Thoracic aorta (tissue), 2 donors: ENCODE measurements at regions not wholly inside any gene's neighbourhood (a gene's known extent, or its start where the extent isn't known, plus 50 kb on each side); places are given as distances from the start of the nearest gene placed in this dataset.
"Not testable (repeated sequence)": the region's sequence is repeated elsewhere in the genome, so short reads cannot be mapped to it uniquely, and the experiment has no call there.

Experiments used
- ATAC-seq: fragments of 150-250 bp; one replicate; pipeline ENCODE4 v1.8.0; 2017; ENCODE audit warnings: low read depth; ENCODE audit not compliant: insufficient number of reproducible peaks, low FRiP score
- DNase-seq: peaks from one replicate; pipeline ENCODE4 v3.0.0-alpha.2; 2020; ENCODE audit warnings: low spot score
- H3K27ac ChIP-seq, 2 donors: fragments of 200-600 bp; sonication (generic); 1 replicate in 1 of 2; 2 replicates in 1 of 2; pipeline ENCODE4 v1.5.1; 2016; ENCODE audit warnings: mild to moderate bottlenecking in 2 of 2, moderate library complexity in 2 of 2
- H3K27me3 ChIP-seq: fragments of 200-600 bp; sonication (generic); replicated peaks from 2 replicates; pipeline ENCODE4 v1.6.0; 2016; ENCODE audit warnings: mild to moderate bottlenecking; ENCODE audit not compliant: insufficient read depth
- H3K36me3 ChIP-seq: fragments of 200-600 bp; sonication (generic); one replicate; pipeline ENCODE4 v1.5.1; 2016
- H3K4me1 ChIP-seq, 2 donors: fragments of 200-600 bp; sonication (generic); 1 replicate in 1 of 2; 2 replicates in 1 of 2; pipeline versions ENCODE4 v1.5.1 to v1.6.0; 2016; ENCODE audit warnings: low read depth in 2 of 2, mild to moderate bottlenecking in 1 of 2; ENCODE audit not compliant: control insufficient read depth in 1 of 2
- H3K4me3 ChIP-seq: fragments of 200-600 bp; sonication (generic); 2 replicates; pipeline ENCODE4 v1.5.1; 2016; ENCODE audit warnings: mild to moderate bottlenecking
- H3K9me3 ChIP-seq: fragments of 200-600 bp; sonication (generic); 2 replicates; pipeline ENCODE4 v1.5.1; 2016
- CTCF ChIP-seq: fragments of 200-600 bp; sonication (generic); IDR thresholded peaks from one replicate; pipeline ENCODE4 v1.5.1; 2019; ENCODE audit warnings: antibody characterized with exemption

- Histone ChIP-seq H3K27ac (no peak overlapping the region), H3K36me3 (no peaks in the 10 kb centered on the region), H3K4me3 (no peak overlapping the region), H3K27me3 (no peaks in the 10 kb centered on the region), H3K4me1 (no peaks in the 10 kb centered on the region), H3K9me3 (no peaks in the 10 kb centered on the region)
- no peak for DNase-seq
- no peak for TF ChIP-seq CTCF
- ATAC-seq, result no peak
These were observed 1507.1 kb upstream of the DEFB115 start for GRCh38 chr20:29750268-29750899.

GRCh38 chr20:29752644-29753425, 1504.6 kb upstream of the DEFB115 start:
- not testable (repeated sequence) for H3K4me3 ChIP-seq, H3K27me3 ChIP-seq, ATAC-seq, H3K4me1 ChIP-seq, DNase-seq, H3K27ac ChIP-seq, H3K36me3 ChIP-seq, H3K9me3 ChIP-seq

GRCh38 chr20:29753426-29753746, 1504.1 kb upstream of the DEFB115 start:
- not testable (repeated sequence) for H3K4me3 ChIP-seq, H3K36me3 ChIP-seq, DNase-seq

GRCh38 chr20:29753879-29754278, 1503.6 kb upstream of the DEFB115 start:
- H3K4me3 ChIP-seq, DNase-seq, H3K27ac ChIP-seq, H3K27me3 ChIP-seq, H3K36me3 ChIP-seq, H3K9me3 ChIP-seq, ATAC-seq, H3K4me1 ChIP-seq: not testable (repeated sequence)

More at GRCh38 chr20:29753426-29753746, 1504.1 kb upstream of the DEFB115 start:
- H3K27ac ChIP-seq, H3K4me1 ChIP-seq, H3K9me3 ChIP-seq, ATAC-seq, H3K27me3 ChIP-seq: not testable (repeated sequence)

GRCh38 chr20:29755854-29756498, 1501.5 kb upstream of the DEFB115 start:
- H3K9me3 ChIP-seq, H3K4me3 ChIP-seq, H3K27ac ChIP-seq, H3K4me1 ChIP-seq, H3K27me3 ChIP-seq, DNase-seq, ATAC-seq, H3K36me3 ChIP-seq: not testable (repeated sequence)

GRCh38 chr20:29756664-29757063, 1500.8 kb upstream of the DEFB115 start:
- ATAC-seq, result no peak
- Histone ChIP-seq H3K4me1 (no peaks in the 10 kb centered on the region), H3K27me3 (no peaks in the 10 kb centered on the region), H3K4me3 (no peak overlapping the region), H3K36me3 (no peaks in the 10 kb centered on the region), H3K27ac (no peak overlapping the region), H3K9me3 (no peaks in the 10 kb centered on the region)
- no peak for DNase-seq
- no peak for TF ChIP-seq CTCF

GRCh38 chr20:29761621-29762385, 1495.7 kb upstream of the DEFB115 start:
- H3K27ac ChIP-seq, result not testable (repeated sequence)

More at GRCh38 chr20:29761621-29762385, 1495.7 kb upstream of the DEFB115 start:
- not testable (repeated sequence) for H3K36me3 ChIP-seq, H3K4me3 ChIP-seq, DNase-seq, H3K9me3 ChIP-seq, ATAC-seq, H3K4me1 ChIP-seq, H3K27me3 ChIP-seq
